Neural cell (in vitro differentiated cells): ENCODE measurements at regions not wholly inside any gene's neighbourhood (a gene's known extent, or its start where the extent isn't known, plus 50 kb on each side); places are given as distances from the start of the nearest gene placed in this dataset.

Source experiments
- H2AFZ ChIP-seq: fragments of 200-600, 300-800 bp; sonication (generic), shearing (Covaris generic); 2 replicates; pipeline ENCODE4 v1.6.0; 2014; ENCODE audit warnings: low read depth, mild to moderate bottlenecking, antibody characterized with exemption, low read length, moderate library complexity
- H3F3A ChIP-seq: fragments of 200-600 bp; shearing (Covaris generic); 2 replicates; pipeline ENCODE4 v1.6.1; 2016; ENCODE audit warnings: mild to moderate bottlenecking, moderate library complexity, mixed read lengths, antibody characterized with exemption, low read length; ENCODE audit not compliant: insufficient read depth, poor library complexity, severe bottlenecking
- H3K27ac ChIP-seq: fragments of 200-600, 300-800 bp; sonication (generic), shearing (Covaris generic); 2 replicates; pipeline ENCODE4 v1.5.1; 2014; ENCODE audit warnings: mild to moderate bottlenecking, low read length, moderate library complexity
- H3K27me3 ChIP-seq: fragments of 300-800, 200-600 bp; sonication (generic), shearing (Covaris generic); 2 replicates; pipeline ENCODE4 v1.6.0; 2014; ENCODE audit warnings: mild to moderate bottlenecking, low read depth, low read length, moderate library complexity; ENCODE audit not compliant: insufficient read depth
- H3K36me3 ChIP-seq: fragments of 300-800, 200-600 bp; sonication (generic), shearing (Covaris generic); 2 replicates; pipeline ENCODE4 v1.5.1; 2014; ENCODE audit warnings: mild to moderate bottlenecking, antibody characterized with exemption, low read length, moderate library complexity; ENCODE audit not compliant: insufficient read depth
- H3K4me2 ChIP-seq: fragments of 300-800, 200-600 bp; sonication (generic), shearing (Covaris generic); 2 replicates; pipeline ENCODE4 v1.6.0; 2014; ENCODE audit warnings: mild to moderate bottlenecking, low read length
- H3K4me3 ChIP-seq: fragments of 300-800, 200-600 bp; sonication (generic), shearing (Covaris generic); 2 replicates; pipeline ENCODE4 v1.5.1; 2014; ENCODE audit warnings: mild to moderate bottlenecking, low read length, moderate library complexity
- H3K79me2 ChIP-seq: fragments of 200-600 bp; shearing (Covaris generic); replicated peaks from 2 replicates; pipeline ENCODE4 v1.6.0; 2014; ENCODE audit warnings: mild to moderate bottlenecking, low read length, moderate library complexity; ENCODE audit not compliant: insufficient read depth
- H3K9ac ChIP-seq: fragments of 300-800, 200-600 bp; sonication (generic), shearing (Covaris generic); 2 replicates; pipeline ENCODE4 v1.6.1; 2016; ENCODE audit warnings: mild to moderate bottlenecking, low read length, mixed read lengths
- H3K9me2 ChIP-seq: fragments of 200-600 bp; shearing (Covaris generic); 2 replicates; pipeline ENCODE4 v1.6.1; 2016; ENCODE audit warnings: mild to moderate bottlenecking, low read length, mixed read lengths; ENCODE audit not compliant: insufficient read depth
- H3K9me3 ChIP-seq: fragments of 200-600, 300-800 bp; sonication (generic), shearing (Covaris generic); 2 replicates; pipeline ENCODE4 v1.6.1; 2016; ENCODE audit warnings: mild to moderate bottlenecking, mixed run types, low read length, moderate library complexity, mixed read lengths
- H4K20me1 ChIP-seq: fragments of 200-600 bp; shearing (Covaris generic); 2 replicates; pipeline ENCODE4 v1.6.1; 2016; ENCODE audit warnings: mild to moderate bottlenecking, mixed run types; ENCODE audit not compliant: insufficient read depth
- CTCF ChIP-seq: fragments of 450-650 bp; IDR thresholded peaks from 2 replicates; pipeline ENCODE4 v1.5.1; 2014; ENCODE audit warnings: antibody characterized with exemption, mild to moderate bottlenecking, moderate library complexity; ENCODE audit not compliant: poor library complexity, severe bottlenecking
- EP300 ChIP-seq: fragments of 450-650 bp; conservative IDR thresholded peaks from 2 replicates; pipeline ENCODE4 v1.6.1; 2014; ENCODE audit warnings: antibody characterized with exemption, mild to moderate bottlenecking, moderate library complexity; ENCODE audit not compliant: poor library complexity, severe bottlenecking
- EZH2 ChIP-seq: fragments of 200-600, 300-800 bp; shearing (Covaris generic), sonication (generic); IDR thresholded peaks from 2 replicates; pipeline ENCODE4 v1.6.1; 2014; ENCODE audit warnings: antibody characterized with exemption, low read length, borderline replicate concordance, mild to moderate bottlenecking; ENCODE audit not compliant: insufficient read depth, poor library complexity, severe bottlenecking
- MXI1 ChIP-seq: fragments of 450-650 bp; conservative IDR thresholded peaks from 2 replicates; pipeline ENCODE4 v1.6.1; 2014; ENCODE audit warnings: antibody characterized with exemption, mild to moderate bottlenecking; ENCODE audit not compliant: poor library complexity, severe bottlenecking
- POLR2AphosphoS5 ChIP-seq: IDR thresholded peaks from 2 replicates; pipeline ENCODE4 v1.6.1; 2012
- RAD21 ChIP-seq: fragments of 450-650 bp; conservative IDR thresholded peaks from 2 replicates; pipeline ENCODE4 v1.6.1; 2014; ENCODE audit warnings: antibody characterized with exemption, mild to moderate bottlenecking, moderate library complexity
- REST ChIP-seq: IDR thresholded peaks from 2 replicates; pipeline ENCODE4 v1.6.1; 2012; ENCODE audit warnings: borderline replicate concordance
- SMC3 ChIP-seq: fragments of 450-650 bp; conservative IDR thresholded peaks from 2 replicates; pipeline ENCODE4 v1.6.1; 2014; ENCODE audit warnings: antibody characterized with exemption, mild to moderate bottlenecking, moderate library complexity; ENCODE audit not compliant: poor library complexity
- TAF1 ChIP-seq: IDR thresholded peaks from 2 replicates; pipeline ENCODE4 v1.6.1; 2012; ENCODE audit warnings: low read depth

DNA sequence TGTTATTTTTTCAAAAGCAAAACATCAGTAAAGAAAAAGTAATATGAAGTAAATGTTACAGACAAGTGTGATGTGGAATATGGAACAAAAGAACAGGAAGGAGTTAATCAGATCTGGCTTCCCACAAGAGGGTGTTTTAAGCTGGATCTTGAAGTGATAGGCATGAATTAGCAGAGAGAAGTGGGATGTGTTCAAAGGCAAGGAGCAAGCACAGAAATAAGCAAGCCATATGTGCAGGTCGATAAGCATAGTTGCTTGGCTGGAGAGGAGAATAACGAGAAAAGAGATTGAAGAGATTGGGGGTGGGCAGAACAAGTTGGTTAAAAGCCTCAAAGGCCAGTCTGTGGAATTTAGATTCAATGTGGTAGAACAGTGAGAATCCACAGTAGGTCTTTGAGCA lies 60.9 kb upstream of the PRPS1 start:
- Histone ChIP-seq H3K79me2 (no peaks in the 10 kb centered on the region), H3K27me3 (no peaks in the 10 kb centered on the region), H4K20me1 (no peaks in the 10 kb centered on the region)

GRCh38 chrX:107571296-107571998 lies 56.9 kb upstream of the PRPS1 start:
- Histone ChIP-seq H3K9ac (no peak overlapping the region), H3K36me3 (no peaks in the 10 kb centered on the region), H3K9me3 (no peaks in the 10 kb centered on the region), H3F3A (no peaks in the 10 kb centered on the region), H3K9me2 (no peaks in the 10 kb centered on the region), H3K4me2 (no peak overlapping the region), H4K20me1 (no peaks in the 10 kb centered on the region), H3K27me3 (no peaks in the 10 kb centered on the region), H3K27ac (no peak overlapping the region), H2AFZ (no peak overlapping the region), H3K4me3 (no peak overlapping the region), H3K79me2 (no peaks in the 10 kb centered on the region)
- TF ChIP-seq RAD21 = no peak
- no peak for TF ChIP-seq SMC3

More for the DNA sequence above, 60.9 kb upstream of the PRPS1 start:
- Histone ChIP-seq H3K36me3 (no peaks in the 10 kb centered on the region), H3K9me2 (no peaks in the 10 kb centered on the region), H2AFZ (no peak overlapping the region), H3K9ac (no peak overlapping the region), H3K9me3 (no peaks in the 10 kb centered on the region), H3K4me2 (no peak overlapping the region), H3F3A (no peaks in the 10 kb centered on the region), H3K4me3 (no peak overlapping the region), H3K27ac (no peak overlapping the region)
- TF ChIP-seq TAF1 (no peak), SMC3 (no peak), EP300 (no peak), REST (no peak), EZH2 (no peak), POLR2AphosphoS5 (no peak)

DNA sequence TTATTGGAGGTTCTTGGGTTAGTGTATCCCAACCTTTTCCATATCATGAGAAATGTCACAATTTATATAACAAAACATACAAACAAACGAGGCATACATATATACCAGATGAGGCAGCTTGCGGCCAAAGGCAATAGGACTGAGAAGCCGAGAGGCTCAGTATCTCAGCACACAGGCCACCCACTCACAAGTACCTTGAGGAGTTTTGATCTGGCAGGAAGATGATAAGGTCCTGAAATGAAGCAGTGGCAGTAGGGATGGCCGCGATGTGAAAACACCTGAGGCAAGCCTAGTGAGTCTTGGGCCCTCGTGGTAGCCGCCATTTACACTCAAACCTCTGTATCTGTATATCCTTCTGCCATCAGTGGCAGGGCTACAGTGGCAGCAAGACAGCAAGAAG lies 55.3 kb upstream of the PRPS1 start:
- no peaks in the 10 kb centered on the region for H3K79me2 ChIP-seq
- H2AFZ ChIP-seq = no peak overlapping the region
- H3K27me3 ChIP-seq = no peaks in the 10 kb centered on the region
- no peak overlapping the region for H3K27ac ChIP-seq
- H3K36me3 ChIP-seq = no peaks in the 10 kb centered on the region
- H3K9ac ChIP-seq = no peak overlapping the region
- H3K9me3 ChIP-seq = no peaks in the 10 kb centered on the region
- TF ChIP-seq CTCF = no peak
- no peak for TF ChIP-seq MXI1
- TF ChIP-seq POLR2AphosphoS5 = no peak
- H3K4me3 ChIP-seq = no peak overlapping the region
- H3F3A ChIP-seq = no peaks in the 10 kb centered on the region
- no peak overlapping the region for H3K4me2 ChIP-seq
- H3K9me2 ChIP-seq = no peaks in the 10 kb centered on the region
- H4K20me1 ChIP-seq = no peaks in the 10 kb centered on the region
